HCT116 (cell line): ENCODE measurements at regions not wholly inside any gene's neighbourhood (a gene's known extent, or its start where the extent isn't known, plus 50 kb on each side); places are given as distances from the start of the nearest gene placed in this dataset.

ENCODE experiments used
- ATAC-seq: fragments of 200-7000 bp; cut with Tn5 transposase; 2 replicates; pipeline ENCODE4 v1.9.1; 2020; ENCODE audit warnings: mild to moderate bottlenecking, moderate library complexity
- BruUV-seq: library from RNA; stranded (reverse); fragments of 400-500 nt; replicated peaks from 2 replicates; lab custom pipeline; 2021; lab: Mats Ljungman, UMichigan
- CTCF ChIA-PET: fragments of 300-600 bp; sonication (Branson Sonifier 250); formaldehyde crosslinking; loops from one replicate; lab custom pipeline; 2021; ENCODE audit warnings: antibody characterized with exemption; lab: Charles Lee
- POLR2A ChIA-PET: fragments of 300-600, 350-600 bp; sonication (Branson Sonifier 250); formaldehyde crosslinking; loops from one replicate; lab custom pipeline; 2021; ENCODE audit warnings: antibody characterized with exemption; lab: Charles Lee
- RAD21 ChIA-PET, 2 experiments: fragments of 300-600 bp; sonication (Branson Sonifier 250); formaldehyde crosslinking; loops; one replicate each; lab custom pipeline; 2023; ENCODE audit warnings: low total read pairs in 2 of 2; ENCODE audit not compliant: uncharacterized antibody in 2 of 2, unreplicated experiment in 2 of 2, low non-redundant PET in 1 of 2; lab: Charles Lee
- DNase-seq: peaks from one replicate; pipeline ENCODE4 v3.0.0-alpha.2; 2010; ENCODE audit warnings: low read depth, low spot score
- H2AFZ ChIP-seq: fragments of 200-600 bp; shearing (Covaris generic), sonication (generic); 2 replicates; pipeline ENCODE4 v1.6.1; 2017; ENCODE audit warnings: low read depth, mixed run types, mixed read lengths, antibody characterized with exemption, low read length; ENCODE audit not compliant: poor library complexity, severe bottlenecking
- H3K27ac ChIP-seq: 2 replicates; pipeline ENCODE4 v1.5.1; 2012; ENCODE audit warnings: low read depth, low read length
- H3K27me3 ChIP-seq: fragments of 200-600 bp; sonication (generic); 2 replicates; pipeline ENCODE4 v1.6.1; 2016; ENCODE audit warnings: mixed run types, low read length, mixed read lengths; ENCODE audit not compliant: insufficient read depth
- H3K36me3 ChIP-seq, 2 experiments: fragments of 200-500 bp in 1 of 2; fragments of 200-600 bp in 1 of 2; sonication (Bioruptor generic) in 1 of 2; sonication (generic) in 1 of 2; 2 replicates each; pipeline versions ENCODE4 v1.5.1 to v1.6.1; 2014 to 2016; ENCODE audit warnings: low read length in 2 of 2, inconsistent platforms in 1 of 2, mixed read lengths in 1 of 2, mixed run types in 1 of 2; ENCODE audit not compliant: insufficient read depth in 2 of 2, control insufficient read depth in 1 of 2
- H3K4me1 ChIP-seq, 2 experiments: fragments of 200-600 bp in 1 of 2; sonication (generic) in 1 of 2; 2 replicates each; pipeline versions ENCODE4 v1.5.1 to v1.6.1; 2012 to 2017; ENCODE audit warnings: low read length in 2 of 2, inconsistent platforms in 1 of 2, mild to moderate bottlenecking in 1 of 2, mixed read lengths in 1 of 2, mixed run types in 1 of 2, moderate library complexity in 1 of 2; ENCODE audit not compliant: insufficient read depth in 2 of 2, control insufficient read depth in 1 of 2
- H3K4me2 ChIP-seq: fragments of 200-600 bp; sonication (generic); 2 replicates; pipeline ENCODE4 v1.6.1; 2017; ENCODE audit warnings: mixed run types, low read length, mixed read lengths
- H3K4me3 ChIP-seq, 2 experiments: fragments of 200-600 bp in 1 of 2; sonication (generic) in 1 of 2; replicated peaks in 1 of 2; 2 replicates each; pipeline ENCODE4 v1.5.1; 2011 to 2016; ENCODE audit warnings: low read length in 2 of 2, control low read depth in 1 of 2, low read depth in 1 of 2, mild to moderate bottlenecking in 1 of 2, mixed read lengths in 1 of 2, mixed run types in 1 of 2
- H3K79me2 ChIP-seq: fragments of 200-600 bp; sonication (generic); 2 replicates; pipeline ENCODE4 v1.6.1; 2017; ENCODE audit warnings: mild to moderate bottlenecking, mixed run types, low read length, moderate library complexity, mixed read lengths; ENCODE audit not compliant: insufficient read depth
- H3K9ac ChIP-seq: fragments of 200-600 bp; sonication (generic); 2 replicates; pipeline ENCODE4 v1.6.1; 2016; ENCODE audit warnings: low read length, mixed read lengths
- H3K9me2 ChIP-seq: fragments of 200-600 bp; sonication (generic), shearing (Covaris generic); 2 replicates; pipeline ENCODE4 v1.6.1; 2017; ENCODE audit warnings: mixed run types, mild to moderate bottlenecking, moderate library complexity; ENCODE audit not compliant: insufficient read depth
- H3K9me3 ChIP-seq, 2 experiments: fragments of 200-500 bp in 1 of 2; fragments of 200-600 bp in 1 of 2; sonication (Bioruptor generic) in 1 of 2; sonication (generic) in 1 of 2; 2 replicates each; pipeline ENCODE4 v1.6.1; 2014 to 2017; ENCODE audit warnings: low read length in 2 of 2, mixed read lengths in 2 of 2, inconsistent platforms in 1 of 2, low read depth in 1 of 2, mild to moderate bottlenecking in 1 of 2, mixed run types in 1 of 2, moderate library complexity in 1 of 2; ENCODE audit not compliant: control insufficient read depth in 1 of 2, insufficient read depth in 1 of 2
- H4K20me1 ChIP-seq: fragments of 200-600 bp; sonication (generic), shearing (Covaris generic); 2 replicates; pipeline ENCODE4 v1.6.1; 2017; ENCODE audit warnings: mixed run types, mild to moderate bottlenecking, moderate library complexity; ENCODE audit not compliant: insufficient read depth
- CBX3 ChIP-seq: IDR thresholded peaks from 2 replicates; pipeline ENCODE4 v1.6.1; 2012; ENCODE audit warnings: low read depth
- CEBPB ChIP-seq: IDR thresholded peaks from 2 replicates; pipeline ENCODE4 v1.6.1; 2012; ENCODE audit warnings: low read depth
- EZH2phosphoT487 ChIP-seq: fragments of 200-600 bp; IDR thresholded peaks from 2 replicates; pipeline ENCODE4 v1.6.1; 2018; ENCODE audit warnings: antibody characterized with exemption, borderline replicate concordance
- FOSL1 ChIP-seq: IDR thresholded peaks from 2 replicates; pipeline ENCODE4 v1.6.1; 2012; ENCODE audit warnings: low read depth
- JUND ChIP-seq: IDR thresholded peaks from 2 replicates; pipeline ENCODE4 v1.6.1; 2012
- SIN3A ChIP-seq: IDR thresholded peaks from 2 replicates; pipeline ENCODE4 v1.6.1; 2012; ENCODE audit warnings: low read depth
- SRF ChIP-seq: IDR thresholded peaks from 2 replicates; pipeline ENCODE4 v1.6.1; 2012; ENCODE audit warnings: low read depth
- YY1 ChIP-seq: IDR thresholded peaks from 2 replicates; pipeline ENCODE4 v1.6.1; 2011; ENCODE audit warnings: low read length, low read depth, moderate library complexity, mild to moderate bottlenecking; ENCODE audit not compliant: insufficient replicate concordance; ENCODE audit errors: extremely low read depth
- ZFX ChIP-seq: fragments of 450-650 bp; IDR thresholded peaks from 2 replicates; pipeline ENCODE4 v1.6.1; 2017
- ZNF274 ChIP-seq: fragments of 200-500 bp; sonication (Bioruptor generic); IDR thresholded peaks from 2 replicates; pipeline ENCODE4 v1.6.1; 2014; ENCODE audit warnings: mild to moderate bottlenecking, low read depth, low read length, inconsistent platforms
- intact Hi-C: fragments of 100-400 bp; cut with micrococcal nuclease; formaldehyde crosslinking; loops from 2 replicates; pipeline ENCODE4 v1.10.0; 2022
- TF ChIP-seq, protein P1 (sequence below): IDR thresholded peaks from 2 replicates; pipeline ENCODE4 v1.6.1; 2012
- TF ChIP-seq, protein P2 (sequence below): IDR thresholded peaks from 2 replicates; pipeline ENCODE4 v1.6.1; 2011; ENCODE audit warnings: mild to moderate bottlenecking, low read length, moderate library complexity; ENCODE audit not compliant: insufficient replicate concordance; ENCODE audit errors: extremely low read depth
- TF ChIP-seq, protein P3 (sequence below): IDR thresholded peaks from 2 replicates; pipeline ENCODE4 v1.6.1; 2012; ENCODE audit warnings: low read depth

DNA sequence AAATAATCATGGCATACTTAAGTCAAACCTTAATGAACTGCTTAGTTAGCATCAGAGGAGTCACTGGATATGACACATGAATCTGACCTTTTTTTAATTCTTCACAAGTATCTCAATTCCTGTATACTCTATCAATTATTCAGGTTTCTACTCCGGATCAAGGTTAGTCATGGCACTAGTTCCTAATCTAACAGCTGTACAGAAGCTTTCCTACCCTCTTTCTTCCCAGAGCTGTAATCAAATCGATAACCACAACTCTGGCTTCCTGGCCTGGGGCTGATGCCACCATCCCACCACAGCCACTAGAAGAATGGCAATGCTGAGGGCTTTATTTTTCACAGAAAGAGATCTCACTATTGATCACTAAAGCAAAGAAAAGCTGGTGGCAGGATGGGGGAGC, 718.5 kb downstream of the SMARCA1 start:
- no peak overlapping the region for H2AFZ ChIP-seq
- TF ChIP-seq, protein P1, sequence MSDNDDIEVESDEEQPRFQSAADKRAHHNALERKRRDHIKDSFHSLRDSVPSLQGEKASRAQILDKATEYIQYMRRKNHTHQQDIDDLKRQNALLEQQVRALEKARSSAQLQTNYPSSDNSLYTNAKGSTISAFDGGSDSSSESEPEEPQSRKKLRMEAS: no peak
- no peak for TF ChIP-seq FOSL1
- TF ChIP-seq YY1: no peak
- TF ChIP-seq ZFX: no peak
- TF ChIP-seq CBX3: no peak
- no peak for TF ChIP-seq SRF
- TF ChIP-seq, protein P2, sequence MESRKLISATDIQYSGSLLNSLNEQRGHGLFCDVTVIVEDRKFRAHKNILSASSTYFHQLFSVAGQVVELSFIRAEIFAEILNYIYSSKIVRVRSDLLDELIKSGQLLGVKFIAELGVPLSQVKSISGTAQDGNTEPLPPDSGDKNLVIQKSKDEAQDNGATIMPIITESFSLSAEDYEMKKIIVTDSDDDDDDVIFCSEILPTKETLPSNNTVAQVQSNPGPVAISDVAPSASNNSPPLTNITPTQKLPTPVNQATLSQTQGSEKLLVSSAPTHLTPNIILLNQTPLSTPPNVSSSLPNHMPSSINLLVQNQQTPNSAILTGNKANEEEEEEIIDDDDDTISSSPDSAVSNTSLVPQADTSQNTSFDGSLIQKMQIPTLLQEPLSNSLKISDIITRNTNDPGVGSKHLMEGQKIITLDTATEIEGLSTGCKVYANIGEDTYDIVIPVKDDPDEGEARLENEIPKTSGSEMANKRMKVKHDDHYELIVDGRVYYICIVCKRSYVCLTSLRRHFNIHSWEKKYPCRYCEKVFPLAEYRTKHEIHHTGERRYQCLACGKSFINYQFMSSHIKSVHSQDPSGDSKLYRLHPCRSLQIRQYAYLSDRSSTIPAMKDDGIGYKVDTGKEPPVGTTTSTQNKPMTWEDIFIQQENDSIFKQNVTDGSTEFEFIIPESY: no peak
- no peak for TF ChIP-seq SIN3A
- no peak for TF ChIP-seq JUND
- TF ChIP-seq, protein P3, sequence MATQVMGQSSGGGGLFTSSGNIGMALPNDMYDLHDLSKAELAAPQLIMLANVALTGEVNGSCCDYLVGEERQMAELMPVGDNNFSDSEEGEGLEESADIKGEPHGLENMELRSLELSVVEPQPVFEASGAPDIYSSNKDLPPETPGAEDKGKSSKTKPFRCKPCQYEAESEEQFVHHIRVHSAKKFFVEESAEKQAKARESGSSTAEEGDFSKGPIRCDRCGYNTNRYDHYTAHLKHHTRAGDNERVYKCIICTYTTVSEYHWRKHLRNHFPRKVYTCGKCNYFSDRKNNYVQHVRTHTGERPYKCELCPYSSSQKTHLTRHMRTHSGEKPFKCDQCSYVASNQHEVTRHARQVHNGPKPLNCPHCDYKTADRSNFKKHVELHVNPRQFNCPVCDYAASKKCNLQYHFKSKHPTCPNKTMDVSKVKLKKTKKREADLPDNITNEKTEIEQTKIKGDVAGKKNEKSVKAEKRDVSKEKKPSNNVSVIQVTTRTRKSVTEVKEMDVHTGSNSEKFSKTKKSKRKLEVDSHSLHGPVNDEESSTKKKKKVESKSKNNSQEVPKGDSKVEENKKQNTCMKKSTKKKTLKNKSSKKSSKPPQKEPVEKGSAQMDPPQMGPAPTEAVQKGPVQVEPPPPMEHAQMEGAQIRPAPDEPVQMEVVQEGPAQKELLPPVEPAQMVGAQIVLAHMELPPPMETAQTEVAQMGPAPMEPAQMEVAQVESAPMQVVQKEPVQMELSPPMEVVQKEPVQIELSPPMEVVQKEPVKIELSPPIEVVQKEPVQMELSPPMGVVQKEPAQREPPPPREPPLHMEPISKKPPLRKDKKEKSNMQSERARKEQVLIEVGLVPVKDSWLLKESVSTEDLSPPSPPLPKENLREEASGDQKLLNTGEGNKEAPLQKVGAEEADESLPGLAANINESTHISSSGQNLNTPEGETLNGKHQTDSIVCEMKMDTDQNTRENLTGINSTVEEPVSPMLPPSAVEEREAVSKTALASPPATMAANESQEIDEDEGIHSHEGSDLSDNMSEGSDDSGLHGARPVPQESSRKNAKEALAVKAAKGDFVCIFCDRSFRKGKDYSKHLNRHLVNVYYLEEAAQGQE: no peak
- no peak for TF ChIP-seq CEBPB
- no peak for TF ChIP-seq EZH2phosphoT487
- TF ChIP-seq ZNF274: no peak
- no peak overlapping the region for H3K4me2 ChIP-seq
- ChIA-PET POLR2A (no interaction called here), RAD21 (no interaction called here), CTCF (no interaction called here)
- H3K9ac ChIP-seq: no peak overlapping the region
- DNase-seq (no peak), ATAC-seq (no peak)
- intact Hi-C loops: no loop called here
- no peaks in the 10 kb centered on the region for H3K9me2 ChIP-seq
- no TSS peak for BruUV-seq
- H3K4me3 ChIP-seq: no peak overlapping the region
- H4K20me1 ChIP-seq: no peaks in the 10 kb centered on the region
- H3K9me3 ChIP-seq: no peaks in the 10 kb centered on the region
- H3K27ac ChIP-seq: no peak overlapping the region
- no peaks in the 10 kb centered on the region for H3K79me2 ChIP-seq
- H3K4me1 ChIP-seq: no peaks in the 10 kb centered on the region
- H3K36me3 ChIP-seq: no peaks in the 10 kb centered on the region
- no peaks in the 10 kb centered on the region for H3K27me3 ChIP-seq
